Upper lobe of left lung (tissue), 4 donors: ENCODE measurements at regions not wholly inside any gene's neighbourhood (a gene's known extent, or its start where the extent isn't known, plus 50 kb on each side); places are given as distances from the start of the nearest gene placed in this dataset.
"Not testable (repeated sequence)": the region's sequence is repeated elsewhere in the genome, so short reads cannot be mapped to it uniquely, and the experiment has no call there.

Experiments used
- POLR2A ChIP-seq, 4 donors: fragments of 450-650 bp; IDR thresholded peaks; one replicate each; pipeline ENCODE4 v1.5.1; 2016 to 2017; ENCODE audit warnings: antibody characterized with exemption in 4 of 4, mild to moderate bottlenecking in 2 of 4
- POLR2AphosphoS5 ChIP-seq, 2 donors: sonication (generic); formaldehyde crosslinking; IDR thresholded peaks; one replicate each; pipeline ENCODE4 v1.5.1; 2017; ENCODE audit warnings: antibody characterized with exemption in 2 of 2

GRCh38 chr22:11060797-11061196 lies 4467.2 kb upstream of the OR11H1 start:
- not testable (repeated sequence) for TF ChIP-seq POLR2AphosphoS5, POLR2A (IDR thresholded peaks at IDR 0.05)
